ENCODE measurements at regions not wholly inside any gene's neighbourhood (a gene's known extent, or its start where the extent isn't known, plus 50 kb on each side); places are given as distances from the start of the nearest gene placed in this dataset.

GRCh38 chr2:236772220-236772837 is 202.7 kb downstream of the ACKR3 start:
- DNase-seq: no peak
- peaks cover 39% of the 10 kb centered on the region for H3K4me1 Mint-ChIP-seq (ENCODE audit: low read depth)
- H3K27ac Mint-ChIP-seq: no peak overlapping the region
- no peaks in the 10 kb centered on the region for H3K36me3 Mint-ChIP-seq (ENCODE audit: low read depth)
- no peak overlapping the region for H3K4me3 Mint-ChIP-seq
- no peak for TF ChIP-seq CTCF (IDR thresholded peaks at IDR 0.05)
- peaks cover 3% of the 10 kb centered on the region; the same call in 1 of the 2 replicates for H3K27me3 Mint-ChIP-seq (ENCODE audit: insufficient read depth)
- peaks cover 10% of the 10 kb centered on the region for H3K9me3 Mint-ChIP-seq

GRCh38 chr2:236773206-236773605 is 203.6 kb downstream of the ACKR3 start:
- no peaks in the 10 kb centered on the region for H3K36me3 Mint-ChIP-seq (ENCODE audit: low read depth)

GRCh38 chr2:236774171-236774570 is 204.5 kb downstream of the ACKR3 start:
- no peaks in the 10 kb centered on the region for H3K36me3 Mint-ChIP-seq (ENCODE audit: low read depth)
- H3K4me1 Mint-ChIP-seq (ENCODE audit: low read depth): peaks cover 27% of the 10 kb centered on the region
- peaks cover 8% of the 10 kb centered on the region for H3K9me3 Mint-ChIP-seq
- no peak for TF ChIP-seq CTCF (IDR thresholded peaks at IDR 0.05)
- H3K27me3 Mint-ChIP-seq (ENCODE audit: insufficient read depth): peaks cover 4% of the 10 kb centered on the region; the same call in 1 of the 2 replicates
- DNase-seq: no peak
- H3K4me3 Mint-ChIP-seq: no peak overlapping the region
- no peak overlapping the region for H3K27ac Mint-ChIP-seq

More at GRCh38 chr2:236773206-236773605, 203.6 kb downstream of the ACKR3 start:
- Mint-ChIP-seq H3K27ac (no peak overlapping the region), H3K9me3 (peaks cover 9% of the 10 kb centered on the region), H3K4me1 (ENCODE audit: low read depth) (peaks cover 36% of the 10 kb centered on the region), H3K4me3 (no peak overlapping the region), H3K27me3 (ENCODE audit: insufficient read depth) (peaks cover 3% of the 10 kb centered on the region; the same call in 1 of the 2 replicates)
- no peak for DNase-seq
- TF ChIP-seq CTCF (IDR thresholded peaks at IDR 0.05): no peak

GRCh38 chr2:236775511-236775910 is 205.9 kb downstream of the ACKR3 start:
- Mint-ChIP-seq H3K4me1 (ENCODE audit: low read depth) (peaks cover 13% of the 10 kb centered on the region), H3K4me3 (no peak overlapping the region), H3K27me3 (ENCODE audit: insufficient read depth) (peaks cover 4% of the 10 kb centered on the region; the same call in 1 of the 2 replicates), H3K36me3 (ENCODE audit: low read depth) (no peaks in the 10 kb centered on the region), H3K27ac (no peak overlapping the region), H3K9me3 (no peaks in the 10 kb centered on the region; the same call in 1 of the 2 replicates)
- TF ChIP-seq CTCF (IDR thresholded peaks at IDR 0.05): no peak
- DNase-seq: no peak

GRCh38 chr2:236776206-236776605 is 206.6 kb downstream of the ACKR3 start:
- peaks cover 10% of the 10 kb centered on the region; the same call in 1 of the 2 replicates for H3K4me1 Mint-ChIP-seq (ENCODE audit: low read depth)
- DNase-seq: no peak
- peaks cover 4% of the 10 kb centered on the region; the same call in 1 of the 2 replicates for H3K27me3 Mint-ChIP-seq (ENCODE audit: insufficient read depth)
- H3K9me3 Mint-ChIP-seq: no peaks in the 10 kb centered on the region; the same call in 1 of the 2 replicates
- H3K36me3 Mint-ChIP-seq (ENCODE audit: low read depth): no peaks in the 10 kb centered on the region
- H3K27ac Mint-ChIP-seq: no peak overlapping the region
- TF ChIP-seq CTCF (IDR thresholded peaks at IDR 0.05): no peak
- H3K4me3 Mint-ChIP-seq: no peak overlapping the region

All from HFFc6 (cell line).